Mesendoderm (in vitro differentiated cells): ENCODE measurements at regions not wholly inside any gene's neighbourhood (a gene's known extent, or its start where the extent isn't known, plus 50 kb on each side); places are given as distances from the start of the nearest gene placed in this dataset.

Experiments
- DNase-seq: peaks from one replicate; pipeline ENCODE4 v3.0.0; 2013
- H2AK5ac ChIP-seq: 2 replicates; pipeline ENCODE4 v1.6.1; 2013; ENCODE audit warnings: low read length, inconsistent platforms
- H2BK120ac ChIP-seq: 2 replicates; pipeline ENCODE4 v1.6.1; 2013; ENCODE audit warnings: low read depth, mild to moderate bottlenecking, low read length, moderate library complexity, mixed read lengths
- H2BK15ac ChIP-seq: replicated peaks from 2 replicates; pipeline ENCODE4 v1.6.1; 2013; ENCODE audit warnings: low read depth, mild to moderate bottlenecking, moderate library complexity
- H2BK5ac ChIP-seq: 2 replicates; pipeline ENCODE4 v1.6.1; 2013; ENCODE audit warnings: low read length, inconsistent platforms
- H3K18ac ChIP-seq: 2 replicates; pipeline ENCODE4 v1.6.1; 2013; ENCODE audit warnings: mild to moderate bottlenecking, low read length, mixed read lengths
- H3K23ac ChIP-seq: one replicate; pipeline ENCODE4 v1.6.1; 2013; ENCODE audit warnings: low read length
- H3K27ac ChIP-seq: 2 replicates; pipeline ENCODE4 v1.5.1; 2013; ENCODE audit warnings: low read depth, mild to moderate bottlenecking, inconsistent platforms, low read length, moderate library complexity
- H3K27me3 ChIP-seq: 2 replicates; pipeline ENCODE4 v1.6.1; 2013; ENCODE audit warnings: low read length, control low read depth, mild to moderate bottlenecking, inconsistent platforms; ENCODE audit not compliant: insufficient read depth, poor library complexity
- H3K36me3 ChIP-seq: 2 replicates; pipeline ENCODE4 v1.6.1; 2013; ENCODE audit warnings: low read length, inconsistent platforms; ENCODE audit not compliant: control insufficient read depth, insufficient read depth
- H3K4ac ChIP-seq: one replicate; pipeline ENCODE4 v1.6.1; 2013; ENCODE audit warnings: low read depth, mild to moderate bottlenecking, low read length, moderate library complexity
- H3K4me1 ChIP-seq: 2 replicates; pipeline ENCODE4 v1.6.1; 2013; ENCODE audit warnings: low read depth, low read length, inconsistent platforms; ENCODE audit not compliant: control insufficient read depth
- H3K4me2 ChIP-seq: 2 replicates; pipeline ENCODE4 v1.6.1; 2013; ENCODE audit warnings: low read length
- H3K4me3 ChIP-seq: 2 replicates; pipeline ENCODE4 v1.5.1; 2013; ENCODE audit warnings: mild to moderate bottlenecking, low read length
- H3K56ac ChIP-seq: one replicate; pipeline ENCODE4 v1.6.1; 2013; ENCODE audit warnings: low read length
- H3K79me1 ChIP-seq: 2 replicates; pipeline ENCODE4 v1.6.1; 2013; ENCODE audit warnings: low read length, inconsistent platforms
- H3K79me2 ChIP-seq: 2 replicates; pipeline ENCODE4 v1.6.1; 2013; ENCODE audit warnings: mild to moderate bottlenecking, low read length; ENCODE audit not compliant: control insufficient read depth, insufficient read depth
- H3K9ac ChIP-seq: 2 replicates; pipeline ENCODE4 v1.6.1; 2013; ENCODE audit warnings: low read length, inconsistent platforms
- H4K5ac ChIP-seq: one replicate; pipeline ENCODE4 v1.6.1; 2013; ENCODE audit warnings: low read length
- H4K8ac ChIP-seq: one replicate; pipeline ENCODE4 v1.6.1; 2013; ENCODE audit warnings: low read depth, mild to moderate bottlenecking, control low read depth, low read length, moderate library complexity
- WGBS: extraction: QIAGEN DNeasy Blood & Tissue Kit; methylation state at CpG from one replicate; pipeline ENCODE4 v1.1.7; 2013; ENCODE audit warnings: low lambda C conversion rate, missing lambda C conversion rate; ENCODE audit not compliant: insufficient coverage; ENCODE audit errors: extremely low coverage; 5-methylcytosine and 5-hydroxymethylcytosine counted together

DNA sequence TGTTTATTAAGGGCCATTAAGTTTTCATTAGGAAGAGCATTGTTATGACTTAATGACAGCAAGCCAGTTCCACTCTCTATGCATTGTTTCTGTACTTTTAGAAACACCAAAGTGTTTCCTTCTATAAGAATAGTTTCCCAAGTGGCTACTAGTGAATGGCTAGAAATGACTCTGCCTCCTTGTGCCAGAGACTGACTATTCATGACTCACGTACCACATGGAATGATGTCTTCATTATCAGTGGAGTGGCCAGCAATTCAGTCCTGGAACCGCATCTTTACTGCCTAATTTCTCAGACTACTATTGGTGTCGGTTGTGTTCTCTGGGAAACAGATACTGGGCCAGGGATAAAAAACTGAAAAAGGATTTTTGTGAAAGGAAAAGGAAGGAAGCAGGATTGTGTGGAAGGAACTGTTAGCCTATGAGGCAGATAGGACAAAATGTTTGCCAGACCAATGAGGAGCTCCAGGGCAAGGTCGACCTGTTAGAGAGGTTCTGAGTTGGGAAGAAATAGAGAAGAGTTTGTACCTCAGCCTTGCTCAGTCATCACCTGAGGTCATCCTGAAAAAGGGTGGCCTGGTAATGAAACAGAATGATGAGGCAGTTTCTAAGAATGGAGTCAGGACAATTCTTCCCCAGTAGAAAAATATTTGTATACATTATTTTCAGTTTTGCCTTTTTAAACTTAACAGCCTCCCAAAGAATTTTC, 218.6 kb downstream of the SPCS3 start:
- Histone ChIP-seq H3K36me3 (no peaks in the 10 kb centered on the region), H3K79me2 (no peaks in the 10 kb centered on the region), H3K27ac (no peak overlapping the region), H3K4me3 (no peak overlapping the region), H3K18ac (no peak overlapping the region), H2BK5ac (no peak overlapping the region), H3K79me1 (no peaks in the 10 kb centered on the region), H2BK120ac (no peak overlapping the region), H3K9ac (no peak overlapping the region), H2AK5ac (no peak overlapping the region), H3K4me1 (no peaks in the 10 kb centered on the region), H3K23ac (no peak overlapping the region), H4K8ac (no peak overlapping the region), H3K4ac (no peak overlapping the region), H3K56ac (no peak overlapping the region), H4K5ac (no peak overlapping the region), H3K27me3 (no peaks in the 10 kb centered on the region), H2BK15ac (no peak overlapping the region), H3K4me2 (no peak overlapping the region)
- WGBS, result no CpG with 5 or more reads among the region's 4 CpGs
- DNase-seq, result no peak

DNA sequence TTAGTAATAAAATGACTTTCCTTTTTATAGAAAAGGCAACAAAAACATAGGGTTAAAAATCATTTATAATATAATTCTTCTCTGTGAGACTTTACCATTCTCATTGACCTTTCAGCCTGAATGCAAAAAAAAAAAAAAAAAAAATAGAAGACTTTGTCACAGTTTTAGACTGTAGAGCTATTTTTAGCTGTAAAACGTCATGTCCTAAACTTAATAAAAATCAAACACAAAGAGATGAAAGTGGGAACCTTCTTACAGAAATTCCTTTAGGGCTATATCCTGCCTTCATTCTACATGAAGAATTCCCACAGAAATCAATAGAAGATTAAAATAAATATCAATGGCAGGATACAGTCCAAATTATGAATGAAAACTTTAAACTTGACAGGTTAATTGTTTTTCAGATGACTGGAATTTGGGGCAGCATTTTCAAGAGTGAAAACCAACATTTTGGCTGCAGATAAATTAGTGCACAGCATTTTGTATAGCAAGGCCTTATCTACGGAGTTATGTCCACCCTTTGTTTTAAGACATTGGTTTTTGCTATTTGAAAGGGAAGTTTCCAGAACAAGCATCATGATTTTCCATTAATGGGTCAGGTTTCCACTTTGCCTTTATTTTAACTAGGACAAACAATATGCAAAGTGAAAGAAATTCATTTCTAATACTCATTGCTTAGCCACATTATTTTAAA, 219.5 kb downstream of the SPCS3 start:
- no CpG with 5 or more reads among the region's 2 CpGs for WGBS
- Histone ChIP-seq H3K4me2 (no peak overlapping the region), H3K4me3 (no peak overlapping the region), H3K18ac (no peak overlapping the region), H4K5ac (no peak overlapping the region), H2BK120ac (no peak overlapping the region), H4K8ac (no peak overlapping the region), H3K23ac (no peak overlapping the region), H3K9ac (no peak overlapping the region), H3K56ac (no peak overlapping the region), H3K4ac (no peak overlapping the region), H2AK5ac (no peak overlapping the region), H3K79me2 (no peaks in the 10 kb centered on the region), H3K36me3 (no peaks in the 10 kb centered on the region), H3K79me1 (no peaks in the 10 kb centered on the region), H2BK5ac (no peak overlapping the region), H2BK15ac (no peak overlapping the region), H3K27me3 (no peaks in the 10 kb centered on the region), H3K27ac (no peak overlapping the region), H3K4me1 (no peaks in the 10 kb centered on the region)
- DNase-seq, result no peak

DNA sequence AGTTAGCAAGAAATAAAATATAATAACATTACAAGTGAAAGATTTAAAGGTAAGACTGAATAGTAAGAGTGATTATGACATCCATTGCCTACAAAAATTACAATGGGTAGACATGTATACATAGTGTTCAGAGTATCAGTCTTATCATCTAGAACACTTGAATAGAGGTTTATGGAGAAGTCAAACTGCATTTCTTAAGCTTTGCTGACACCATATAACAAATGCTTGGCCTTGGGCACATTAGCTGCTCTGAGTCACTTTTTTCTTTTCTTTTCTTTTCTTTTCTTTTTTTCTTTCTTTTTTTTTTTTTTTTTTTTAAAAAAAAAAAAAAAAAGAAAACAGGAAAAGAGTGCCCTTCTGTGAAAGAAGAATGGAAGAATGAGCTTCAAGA, 220.0 kb downstream of the SPCS3 start:
- Histone ChIP-seq H3K79me2 (no peaks in the 10 kb centered on the region), H2AK5ac (no peak overlapping the region), H3K9ac (no peak overlapping the region), H3K18ac (no peak overlapping the region), H4K5ac (no peak overlapping the region), H2BK5ac (no peak overlapping the region), H3K4me3 (no peak overlapping the region), H3K56ac (no peak overlapping the region), H3K27me3 (no peaks in the 10 kb centered on the region), H3K79me1 (no peaks in the 10 kb centered on the region), H3K36me3 (no peaks in the 10 kb centered on the region), H3K4me2 (no peak overlapping the region), H2BK120ac (no peak overlapping the region), H3K4ac (no peak overlapping the region), H4K8ac (no peak overlapping the region), H2BK15ac (no peak overlapping the region), H3K4me1 (no peaks in the 10 kb centered on the region), H3K23ac (no peak overlapping the region), H3K27ac (no peak overlapping the region)
- no peak for DNase-seq

DNA sequence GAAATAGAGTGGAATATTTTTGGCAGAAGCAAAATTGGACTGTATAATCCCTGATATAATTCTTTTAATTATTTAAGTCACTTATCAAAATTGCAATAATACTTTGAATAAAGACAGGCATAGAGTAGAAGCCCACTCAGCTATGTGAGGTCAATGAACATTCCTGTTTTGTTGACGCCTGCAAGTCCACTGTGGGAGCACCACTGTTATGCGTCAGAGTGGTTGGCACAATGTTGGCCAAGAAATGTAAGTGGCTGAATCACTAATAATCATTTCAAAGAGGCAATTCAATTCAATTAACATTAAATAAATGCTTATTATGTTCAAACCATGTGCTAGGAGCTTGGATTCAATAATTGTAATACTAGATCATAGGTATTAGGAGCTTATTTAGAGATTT, 221.0 kb downstream of the SPCS3 start:
- H3K27me3 ChIP-seq, result no peaks in the 10 kb centered on the region

DNA sequence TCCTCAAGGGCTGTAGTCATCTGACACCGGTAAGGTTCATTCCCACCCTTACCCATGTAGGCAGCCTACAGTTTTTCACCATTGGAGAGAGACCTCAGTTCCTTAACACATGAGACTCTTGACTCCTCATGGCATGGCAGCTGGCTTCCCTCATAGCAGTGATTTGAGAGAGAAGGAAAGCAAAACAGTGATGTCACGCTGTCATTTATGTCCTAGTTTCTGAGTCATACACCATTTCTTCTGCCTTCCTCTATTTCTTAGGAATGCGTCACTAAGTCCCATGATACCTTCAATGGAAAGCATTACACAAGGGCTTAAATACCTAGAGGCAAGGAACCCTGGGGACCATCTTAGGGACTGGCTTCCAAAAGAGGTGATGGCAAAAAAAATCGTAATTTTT, 226.1 kb downstream of the SPCS3 start:
- H3K27ac ChIP-seq, result no peak overlapping the region
- H4K5ac ChIP-seq, result no peak overlapping the region
- no CpG with 5 or more reads among the region's 4 CpGs for WGBS
- H3K36me3 ChIP-seq, result no peaks in the 10 kb centered on the region
- H4K8ac ChIP-seq, result no peak overlapping the region
- no peak overlapping the region for H3K18ac ChIP-seq
- no peak for DNase-seq
- no peaks in the 10 kb centered on the region for H3K79me1 ChIP-seq
- no peak overlapping the region for H3K4ac ChIP-seq
- H3K79me2 ChIP-seq, result no peaks in the 10 kb centered on the region
- H3K9ac ChIP-seq, result no peak overlapping the region
- H3K4me1 ChIP-seq, result no peaks in the 10 kb centered on the region
- H3K4me3 ChIP-seq, result no peak overlapping the region
- no peak overlapping the region for H3K4me2 ChIP-seq
- no peaks in the 10 kb centered on the region for H3K27me3 ChIP-seq
- H2BK120ac ChIP-seq, result no peak overlapping the region
- no peak overlapping the region for H2BK5ac ChIP-seq
- no peak overlapping the region for H3K23ac ChIP-seq
- H3K56ac ChIP-seq, result no peak overlapping the region
- H2BK15ac ChIP-seq, result no peak overlapping the region
- H2AK5ac ChIP-seq, result no peak overlapping the region

More for the DNA sequence above, 221.0 kb downstream of the SPCS3 start:
- H3K56ac ChIP-seq, result no peak overlapping the region
- no peak overlapping the region for H2BK15ac ChIP-seq
- no peaks in the 10 kb centered on the region for H3K4me1 ChIP-seq
- no peak overlapping the region for H3K18ac ChIP-seq
- H4K8ac ChIP-seq, result no peak overlapping the region
- WGBS, result no CpG with 5 or more reads among the region's 2 CpGs
- no peaks in the 10 kb centered on the region for H3K36me3 ChIP-seq
- no peak overlapping the region for H3K4me3 ChIP-seq
- no peak overlapping the region for H4K5ac ChIP-seq
- no peak overlapping the region for H2BK120ac ChIP-seq
- no peak for DNase-seq
- H2BK5ac ChIP-seq, result no peak overlapping the region
- no peaks in the 10 kb centered on the region for H3K79me2 ChIP-seq
- no peaks in the 10 kb centered on the region for H3K79me1 ChIP-seq
- no peak overlapping the region for H3K4ac ChIP-seq
- no peak overlapping the region for H3K23ac ChIP-seq
- no peak overlapping the region for H3K27ac ChIP-seq
- no peak overlapping the region for H3K9ac ChIP-seq
- no peak overlapping the region for H3K4me2 ChIP-seq
- no peak overlapping the region for H2AK5ac ChIP-seq

DNA sequence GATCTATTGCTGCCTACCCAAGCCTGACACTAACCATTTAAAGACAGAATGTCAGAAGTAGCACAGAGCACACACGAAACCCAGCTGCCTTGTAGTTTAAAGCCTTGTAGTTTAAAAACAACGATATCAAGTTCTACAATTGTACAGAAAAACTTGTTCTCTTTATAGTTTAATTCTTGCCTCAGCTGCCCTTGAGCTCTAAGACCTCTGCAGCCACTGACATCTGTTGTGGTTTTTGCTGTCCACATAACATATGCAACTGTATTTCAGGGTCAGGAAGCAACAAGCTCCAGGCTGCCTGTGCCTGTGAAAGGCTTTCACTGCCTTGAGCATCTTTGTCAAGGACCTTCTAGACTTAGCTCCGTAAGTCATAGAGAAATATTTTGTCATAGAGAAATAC, 227.2 kb downstream of the SPCS3 start:
- H2BK120ac ChIP-seq, result no peak overlapping the region
- no peak overlapping the region for H3K4ac ChIP-seq
- H3K4me1 ChIP-seq, result no peaks in the 10 kb centered on the region
- no peak overlapping the region for H3K56ac ChIP-seq
- WGBS, result no CpG with 5 or more reads among the region's 3 CpGs
- H3K23ac ChIP-seq, result no peak overlapping the region
- H3K36me3 ChIP-seq, result no peaks in the 10 kb centered on the region
- H3K18ac ChIP-seq, result no peak overlapping the region
- H3K79me2 ChIP-seq, result no peaks in the 10 kb centered on the region
- H3K79me1 ChIP-seq, result no peaks in the 10 kb centered on the region
- no peak overlapping the region for H3K4me2 ChIP-seq
- no peak overlapping the region for H3K4me3 ChIP-seq
- H4K5ac ChIP-seq, result no peak overlapping the region
- H2BK5ac ChIP-seq, result no peak overlapping the region
- H4K8ac ChIP-seq, result no peak overlapping the region
- H2AK5ac ChIP-seq, result no peak overlapping the region
- H2BK15ac ChIP-seq, result no peak overlapping the region
- H3K27ac ChIP-seq, result no peak overlapping the region
- no peak overlapping the region for H3K9ac ChIP-seq
- DNase-seq, result no peak
- no peaks in the 10 kb centered on the region for H3K27me3 ChIP-seq
